Suppressor macrophage treated with lipopolysaccharide for 4 hours (primary cell): ENCODE measurements at regions not wholly inside any gene's neighbourhood (a gene's known extent, or its start where the extent isn't known, plus 50 kb on each side); places are given as distances from the start of the nearest gene placed in this dataset.
"Not testable (repeated sequence)": the region's sequence is repeated elsewhere in the genome, so short reads cannot be mapped to it uniquely, and the experiment has no call there.

ENCODE experiments used
- DNase-seq: peaks from one replicate; pipeline ENCODE4 v3.0.0-alpha.2; 2020

DNA sequence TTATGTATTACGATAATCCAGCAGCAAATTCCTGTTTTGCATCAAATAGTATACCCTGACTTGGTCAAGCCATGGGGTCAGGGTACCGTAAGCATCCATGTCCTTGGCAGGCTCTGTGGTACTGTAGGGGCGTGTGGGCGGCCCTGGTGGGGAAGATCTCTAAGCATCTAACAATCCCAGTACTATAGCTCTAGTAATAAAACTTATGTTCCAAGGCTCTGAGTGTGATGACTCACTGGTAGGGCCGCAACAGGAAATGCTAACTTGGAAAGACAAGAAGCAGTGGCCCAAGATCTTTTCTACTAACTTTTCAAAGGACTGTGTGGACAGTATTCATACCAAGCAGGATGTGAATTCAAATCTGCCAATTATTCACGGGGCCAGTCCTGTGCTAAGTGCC, 63.8 kb downstream of the CLEC18A start:
- not testable (repeated sequence) for DNase-seq

- peak; percentile 63 for DNase-seq
Measured at GRCh38 chr16:70016751-70017150, 65.6 kb downstream of the CLEC18A start.

GRCh38 chr16:70018254-70018653, 67.1 kb downstream of the CLEC18A start:
- no peak for DNase-seq

DNA sequence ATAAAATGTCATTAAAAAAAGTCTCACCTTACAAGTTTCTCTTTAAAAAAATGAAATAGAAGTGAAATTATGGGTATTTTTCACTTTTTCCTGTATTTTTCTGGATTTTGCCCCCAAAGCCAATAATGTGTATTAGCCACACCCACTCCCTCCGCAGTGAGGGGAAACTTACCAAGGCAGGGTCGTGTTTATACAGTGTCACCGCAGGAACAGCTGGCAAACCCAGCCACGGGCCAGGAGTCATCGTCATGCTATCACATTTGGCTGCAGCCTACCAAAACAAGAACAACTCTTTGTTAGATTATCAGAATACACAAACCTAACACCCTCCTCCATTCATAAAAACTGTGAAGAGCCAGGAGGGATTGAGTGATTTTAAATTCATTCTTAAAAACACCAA, 72.1 kb downstream of the CLEC18A start:
- DNase-seq = not testable (repeated sequence)

- not testable (repeated sequence) for DNase-seq
Measured at GRCh38 chr16:70023956-70024355, 72.8 kb downstream of the CLEC18A start.

DNA sequence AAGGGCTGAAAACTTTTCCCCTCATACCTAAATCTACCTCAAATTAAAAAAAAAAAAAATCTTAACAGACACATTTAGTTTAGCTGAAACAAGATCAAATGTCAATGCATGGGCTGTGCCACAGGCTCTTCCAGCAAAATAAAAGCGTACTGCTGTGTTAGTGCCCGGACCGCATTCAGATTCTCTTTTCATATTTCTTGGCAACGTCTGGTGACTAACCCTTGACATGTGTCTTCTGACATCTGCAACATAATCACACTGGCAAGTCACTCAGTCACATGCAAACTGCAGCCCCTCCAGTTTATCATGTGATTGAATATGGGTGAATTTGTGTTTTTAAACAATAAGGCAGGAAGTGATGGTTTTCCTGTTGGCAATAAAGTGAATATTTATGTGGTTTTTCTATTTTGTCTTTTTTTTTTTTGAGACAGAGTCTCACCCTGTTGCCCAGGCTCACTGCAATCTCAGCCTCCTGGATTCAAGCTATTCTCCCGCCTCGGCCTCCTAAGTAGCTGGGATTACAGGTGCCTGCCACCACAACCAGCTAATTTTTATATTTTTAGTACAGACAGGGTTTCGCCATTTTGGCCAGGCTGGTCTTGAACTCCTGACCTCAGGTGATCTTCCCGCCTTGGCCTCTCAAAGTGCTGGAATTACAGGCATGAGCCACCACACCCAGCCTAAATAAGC, 75.2 kb downstream of the CLEC18A start:
- DNase-seq = peak; percentile 84

GRCh38 chr16:70032906-70033305, 81.2 kb upstream of the PDPR start:
- not testable (repeated sequence) for DNase-seq

- DNase-seq = not testable (repeated sequence)
Measured at GRCh38 chr16:70037913-70038312, 76.2 kb upstream of the PDPR start.

- not testable (repeated sequence) for DNase-seq
Measured at GRCh38 chr16:70040554-70040953, 73.6 kb upstream of the PDPR start.

- DNase-seq = not testable (repeated sequence)
Measured at GRCh38 chr16:70043538-70044067, 70.5 kb upstream of the PDPR start.

GRCh38 chr16:70046560-70046959, 67.6 kb upstream of the PDPR start:
- not testable (repeated sequence) for DNase-seq

- DNase-seq = not testable (repeated sequence)
Measured at GRCh38 chr16:70048083-70048482, 66.0 kb upstream of the PDPR start.

DNA sequence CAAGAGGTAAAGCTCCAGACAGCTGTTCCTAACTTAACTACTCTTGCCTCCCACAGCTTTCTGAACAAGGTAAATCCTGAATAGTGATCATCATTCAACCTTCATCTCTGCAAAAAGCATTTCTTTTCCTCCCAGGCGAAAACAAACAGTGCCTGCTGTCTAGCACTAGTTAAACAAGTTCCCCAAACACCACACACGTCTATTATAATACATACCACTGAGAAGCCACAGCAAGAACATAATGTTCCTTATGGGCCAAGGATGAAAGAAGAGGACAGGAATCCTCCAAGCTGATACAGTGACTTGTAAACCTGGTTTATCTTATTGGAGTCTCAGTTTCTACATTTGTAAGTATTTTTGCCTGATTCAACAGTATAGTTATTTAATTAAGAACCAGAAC, 56.1 kb upstream of the PDPR start:
- not testable (repeated sequence) for DNase-seq

- DNase-seq = not testable (repeated sequence)
Measured at GRCh38 chr16:70059429-70059828, 54.7 kb upstream of the PDPR start.

DNA sequence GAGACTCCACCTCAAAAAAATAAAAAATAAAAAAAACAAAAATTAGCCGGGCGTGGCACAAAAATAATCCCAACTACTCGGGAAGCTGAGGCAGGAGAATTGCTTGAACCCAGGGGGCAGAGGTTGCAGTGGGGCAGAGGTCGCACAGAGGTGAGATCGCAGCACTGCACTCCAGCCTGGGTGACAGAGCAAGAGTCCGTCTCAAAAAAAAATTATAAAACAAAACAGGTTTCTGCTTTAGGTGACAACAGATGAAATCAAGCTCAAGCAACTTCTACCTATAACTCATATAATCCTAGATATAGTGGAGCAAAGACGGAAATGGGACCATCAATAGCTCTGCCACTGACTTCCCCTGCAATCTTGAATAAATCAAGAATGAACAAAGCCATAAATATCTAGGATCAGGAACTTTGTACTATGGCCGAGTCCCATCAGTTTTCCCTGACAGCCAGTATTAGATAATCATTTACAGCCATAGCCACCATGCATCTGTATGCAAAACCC, 53.6 kb upstream of the PDPR start:
- not testable (repeated sequence) for DNase-seq

DNA sequence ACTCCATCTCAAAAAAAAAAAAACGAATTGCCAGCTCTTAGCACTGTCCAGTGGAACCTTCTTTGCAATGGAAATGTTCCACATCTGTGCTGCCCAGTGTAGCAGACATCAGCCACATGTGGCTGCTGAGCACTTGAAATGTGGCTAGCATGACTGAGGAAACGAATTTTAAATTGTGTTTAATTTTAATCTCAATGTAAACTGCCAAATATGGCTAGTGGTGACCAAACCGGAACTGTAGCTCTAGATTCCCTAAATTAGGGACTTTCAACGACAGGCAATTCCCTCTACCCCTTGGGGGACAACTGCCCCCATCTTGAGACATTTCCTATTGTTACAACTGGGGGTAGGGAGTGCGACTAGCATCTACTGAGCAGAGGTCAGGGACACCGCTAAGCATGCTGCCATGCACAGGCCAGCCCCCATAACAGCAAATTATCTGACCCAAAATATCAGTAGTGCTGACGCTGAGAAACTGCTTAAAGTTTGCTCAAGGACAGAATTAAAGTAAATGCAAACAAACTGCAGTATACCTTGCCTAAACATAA, 52.4 kb upstream of the PDPR start:
- not testable (repeated sequence) for DNase-seq

DNA sequence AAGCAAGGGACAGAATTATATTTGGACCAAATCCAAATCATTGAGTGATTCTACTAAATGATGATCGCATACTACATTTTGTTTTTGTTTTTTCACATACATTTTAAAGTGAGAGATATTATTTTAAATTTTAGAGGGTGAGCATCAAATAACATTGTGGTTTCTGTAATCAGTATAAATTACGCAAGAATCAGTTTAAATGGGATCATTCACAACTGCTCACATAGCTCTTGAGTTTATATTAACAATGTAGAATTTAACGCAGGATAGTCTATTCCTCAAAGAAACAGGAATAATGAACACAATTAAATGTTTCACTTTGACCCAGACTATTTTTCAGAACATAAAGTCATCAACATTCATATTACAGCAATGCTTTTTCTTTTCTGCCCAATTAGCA, 51.2 kb upstream of the PDPR start:
- DNase-seq = not testable (repeated sequence)
